H9 (cell line): ENCODE measurements at regions not wholly inside any gene's neighbourhood (a gene's known extent, or its start where the extent isn't known, plus 50 kb on each side); places are given as distances from the start of the nearest gene placed in this dataset.

Source experiments
- DNase-seq: peaks from one replicate; pipeline ENCODE4 v3.0.0-alpha.2; 2017
- H2AFZ ChIP-seq: one replicate; pipeline ENCODE4 v1.6.1; 2013; ENCODE audit warnings: mild to moderate bottlenecking, low read length, control low read depth, moderate library complexity
- H2AK5ac ChIP-seq: 2 replicates; pipeline ENCODE4 v1.6.1; 2013; ENCODE audit warnings: low read length, control low read depth, mixed read lengths; ENCODE audit not compliant: insufficient read length
- H2BK120ac ChIP-seq: one replicate; pipeline ENCODE4 v1.6.1; 2013; ENCODE audit warnings: low read depth, mild to moderate bottlenecking, low read length, control low read depth, inconsistent platforms; ENCODE audit not compliant: poor library complexity, severe bottlenecking
- H2BK12ac ChIP-seq: 2 replicates; pipeline ENCODE4 v1.6.1; 2013; ENCODE audit warnings: low read length, control low read depth, mixed read lengths, low read depth; ENCODE audit not compliant: insufficient read length
- H2BK15ac ChIP-seq: 2 replicates; pipeline ENCODE4 v1.6.1; 2013; ENCODE audit warnings: low read depth, low read length, control low read depth
- H2BK20ac ChIP-seq: one replicate; pipeline ENCODE4 v1.6.1; 2013; ENCODE audit warnings: low read depth, mild to moderate bottlenecking, low read length, control low read depth, inconsistent platforms; ENCODE audit not compliant: poor library complexity, severe bottlenecking
- H2BK5ac ChIP-seq: 2 replicates; pipeline ENCODE4 v1.6.1; 2013; ENCODE audit warnings: low read length, control low read depth, mixed read lengths; ENCODE audit not compliant: insufficient read length
- H3K14ac ChIP-seq: 2 replicates; pipeline ENCODE4 v1.6.1; 2013; ENCODE audit warnings: low read length, control low read depth; ENCODE audit not compliant: insufficient read depth
- H3K18ac ChIP-seq: 2 replicates; pipeline ENCODE4 v1.6.1; 2013; ENCODE audit warnings: low read depth, mild to moderate bottlenecking, mixed read lengths, low read length, control low read depth; ENCODE audit not compliant: insufficient read length
- H3K23ac ChIP-seq: 2 replicates; pipeline ENCODE4 v1.6.1; 2013; ENCODE audit warnings: low read length, control low read depth, mixed read lengths, low read depth; ENCODE audit not compliant: insufficient read length
- H3K23me2 ChIP-seq: 2 replicates; pipeline ENCODE4 v1.6.1; 2013; ENCODE audit warnings: low read depth, mild to moderate bottlenecking, mixed read lengths, low read length, control low read depth; ENCODE audit not compliant: insufficient read length, poor library complexity, severe bottlenecking
- H3K27ac ChIP-seq: 2 replicates; pipeline ENCODE4 v1.5.1; 2013; ENCODE audit warnings: low read length, control low read depth, mixed read lengths, low read depth; ENCODE audit not compliant: insufficient read length
- H3K27me3 ChIP-seq: 2 replicates; pipeline ENCODE4 v1.6.1; 2013; ENCODE audit warnings: low read length, control low read depth, inconsistent platforms; ENCODE audit not compliant: insufficient read depth
- H3K4ac ChIP-seq: 2 replicates; pipeline ENCODE4 v1.6.1; 2013; ENCODE audit warnings: low read depth, mild to moderate bottlenecking, control low read depth, inconsistent platforms, low read length, moderate library complexity
- H3K4me1 ChIP-seq: 2 replicates; pipeline ENCODE4 v1.6.1; 2013; ENCODE audit warnings: low read length, control low read depth, inconsistent platforms; ENCODE audit not compliant: insufficient read depth
- H3K4me2 ChIP-seq: 2 replicates; pipeline ENCODE4 v1.6.1; 2013; ENCODE audit warnings: low read length, control low read depth, mixed read lengths; ENCODE audit not compliant: insufficient read length, insufficient read depth
- H3K56ac ChIP-seq: 2 replicates; pipeline ENCODE4 v1.6.1; 2013; ENCODE audit warnings: low read depth, mild to moderate bottlenecking, mixed read lengths, low read length, control low read depth; ENCODE audit not compliant: insufficient read length
- H3K79me1 ChIP-seq: 2 replicates; pipeline ENCODE4 v1.6.1; 2013; ENCODE audit warnings: low read depth, mild to moderate bottlenecking, moderate library complexity, low read length, control low read depth, inconsistent platforms; ENCODE audit not compliant: insufficient read depth, poor library complexity, severe bottlenecking
- H3K79me2 ChIP-seq: 2 replicates; pipeline ENCODE4 v1.6.1; 2013; ENCODE audit warnings: low read length, control low read depth, inconsistent platforms; ENCODE audit not compliant: insufficient read depth
- H3K9ac ChIP-seq: 2 replicates; pipeline ENCODE4 v1.6.1; 2013; ENCODE audit warnings: low read length, control low read depth, mixed read lengths; ENCODE audit not compliant: insufficient read length; ENCODE audit errors: extremely low read depth
- H3K9me3 ChIP-seq: one replicate; pipeline ENCODE4 v1.6.1; 2013; ENCODE audit warnings: low read depth, low read length, inconsistent platforms; ENCODE audit not compliant: control insufficient read depth
- H3T11ph ChIP-seq: one replicate; pipeline ENCODE4 v1.6.1; 2013; ENCODE audit warnings: mild to moderate bottlenecking, low read length, control low read depth, inconsistent platforms
- H4K20me1 ChIP-seq: one replicate; pipeline ENCODE4 v1.6.1; 2013; ENCODE audit not compliant: control insufficient read depth, insufficient read length, insufficient read depth
- H4K5ac ChIP-seq: 2 replicates; pipeline ENCODE4 v1.6.1; 2013; ENCODE audit warnings: low read depth, mild to moderate bottlenecking, mixed read lengths, low read length, control low read depth; ENCODE audit not compliant: insufficient read length
- H4K8ac ChIP-seq: replicated peaks from 2 replicates; pipeline ENCODE4 v1.6.1; 2013; ENCODE audit warnings: low read length, control low read depth, mixed read lengths, low read depth; ENCODE audit not compliant: insufficient read length
- H4K91ac ChIP-seq: 2 replicates; pipeline ENCODE4 v1.6.1; 2013; ENCODE audit warnings: low read depth, mild to moderate bottlenecking, moderate library complexity, mixed read lengths, low read length, control low read depth; ENCODE audit not compliant: insufficient read length
- H3K27ac Mint-ChIP-seq, 3 experiments: 2 replicates in 2 of 3; 3 replicates in 1 of 3; pipeline ENCODE4 v1.8.0; 2020 to 2021; ENCODE audit warnings: mixed read lengths in 3 of 3, mild to moderate bottlenecking in 1 of 3, moderate library complexity in 1 of 3
- H3K27me3 Mint-ChIP-seq: 2 replicates; pipeline ENCODE4 v1.8.0; 2021; ENCODE audit warnings: low read depth, mild to moderate bottlenecking, moderate library complexity, mixed read lengths
- H3K36me3 Mint-ChIP-seq, 3 experiments: 2 replicates in 2 of 3; 3 replicates in 1 of 3; pipeline ENCODE4 v1.8.0; 2020 to 2021; ENCODE audit warnings: low read depth in 3 of 3, mixed read lengths in 3 of 3; ENCODE audit not compliant: insufficient read depth in 1 of 3
- H3K4me1 Mint-ChIP-seq, 2 experiments: 2 replicates each; pipeline ENCODE4 v1.8.0; 2020; ENCODE audit warnings: mixed read lengths in 2 of 2
- H3K4me3 Mint-ChIP-seq, 2 experiments: 2 replicates in 1 of 2; 3 replicates in 1 of 2; pipeline ENCODE4 v1.8.0; 2020 to 2021; ENCODE audit warnings: mild to moderate bottlenecking in 2 of 2, mixed read lengths in 2 of 2, moderate library complexity in 1 of 2
- H3K9me3 Mint-ChIP-seq, 2 experiments: 2 replicates in 1 of 2; 3 replicates in 1 of 2; pipeline ENCODE4 v1.8.0; 2020; ENCODE audit warnings: mild to moderate bottlenecking in 2 of 2, mixed read lengths in 2 of 2, moderate library complexity in 1 of 2
- CTCF ChIP-seq: fragments of 200-600 bp; sonication (generic); conservative IDR thresholded peaks from 3 replicates; pipeline ENCODE4 v1.8.0; 2021; ENCODE audit warnings: antibody characterized with exemption, mild to moderate bottlenecking
- WGBS: extraction: QIAGEN DNeasy Blood & Tissue Kit; methylation state at CpG from one replicate; pipeline ENCODE4 v1.1.7; 2013; ENCODE audit warnings: missing lambda C conversion rate, low lambda C conversion rate, mixed read lengths; ENCODE audit not compliant: insufficient read length; ENCODE audit errors: extremely low coverage; 5-methylcytosine and 5-hydroxymethylcytosine counted together

GRCh38 chr3:117499189-117499870, 789.8 kb downstream of the TUSC7 start:
- Histone ChIP-seq H3K18ac (no peak overlapping the region), H2BK12ac (no peak overlapping the region), H3K79me1 (no peaks in the 10 kb centered on the region), H3K4me1 (no peaks in the 10 kb centered on the region), H3K27me3 (no peaks in the 10 kb centered on the region), H3K14ac (no peak overlapping the region), H3K9me3 (no peaks in the 10 kb centered on the region), H3K79me2 (no peaks in the 10 kb centered on the region), H2BK5ac (no peak overlapping the region), H3K23ac (no peak overlapping the region), H3K4ac (no peak overlapping the region), H4K5ac (no peak overlapping the region), H3K9ac (no peak overlapping the region), H3T11ph (no peak overlapping the region), H4K8ac (no peak overlapping the region), H3K56ac (no peak overlapping the region), H3K4me2 (no peak overlapping the region), H2AFZ (no peak overlapping the region), H4K20me1 (no peaks in the 10 kb centered on the region), H2BK15ac (no peak overlapping the region), H3K27ac (no peak overlapping the region), H2BK120ac (no peak overlapping the region), H2BK20ac (no peak overlapping the region), H3K23me2 (no peaks in the 10 kb centered on the region), H4K91ac (no peak overlapping the region), H2AK5ac (no peak overlapping the region)
- DNase-seq, result no peak
- no peak overlapping the region for H3K27ac Mint-ChIP-seq
- WGBS, result no CpG with 5 or more reads among the region's 4 CpGs
- no peaks in the 10 kb centered on the region for H3K27me3 Mint-ChIP-seq
- TF ChIP-seq CTCF, result no peak
- H3K9me3 Mint-ChIP-seq, result no peaks in the 10 kb centered on the region
- no peak overlapping the region for H3K4me3 Mint-ChIP-seq
- H3K4me1 Mint-ChIP-seq, result no peaks in the 10 kb centered on the region
- no peaks in the 10 kb centered on the region for H3K36me3 Mint-ChIP-seq
